COLO829 (cell line): ENCODE measurements at regions not wholly inside any gene's neighbourhood (a gene's known extent, or its start where the extent isn't known, plus 50 kb on each side); places are given as distances from the start of the nearest gene placed in this dataset.

Source experiments
- DNase-seq: peaks from one replicate; pipeline ENCODE4 v3.0.0; 2012; ENCODE audit warnings: low spot score

- DNase-seq, result no peak
These were observed 128.1 kb upstream of the JUN start for GRCh38 chr1:58911841-58912499.

- DNase-seq, result no peak
These were observed 131.1 kb upstream of the JUN start for GRCh38 chr1:58914925-58915324.

GRCh38 chr1:58917436-58917835 lies 133.6 kb upstream of the JUN start:
- no peak for DNase-seq

GRCh38 chr1:58919226-58919958 lies 135.5 kb upstream of the JUN start:
- no peak for DNase-seq

- DNase-seq, result no peak
These were observed 136.1 kb upstream of the JUN start for GRCh38 chr1:58919959-58920321.

GRCh38 chr1:58921342-58921741 lies 137.5 kb upstream of the JUN start:
- DNase-seq, result no peak

GRCh38 chr1:58921751-58922150 lies 137.9 kb upstream of the JUN start:
- DNase-seq, result no peak

- DNase-seq, result no peak
These were observed 138.6 kb upstream of the JUN start for GRCh38 chr1:58922302-58923089.

- DNase-seq, result no peak
These were observed 139.2 kb upstream of the JUN start for GRCh38 chr1:58923090-58923470.

- DNase-seq, result no peak
These were observed 140.2 kb upstream of the JUN start for GRCh38 chr1:58924016-58924565.

- DNase-seq, result no peak
These were observed 141.0 kb upstream of the JUN start for GRCh38 chr1:58924821-58925220.

- no peak for DNase-seq
These were observed 141.4 kb upstream of the JUN start for GRCh38 chr1:58925247-58925646.

- DNase-seq, result no peak
These were observed 142.3 kb upstream of the JUN start for GRCh38 chr1:58926152-58926551.

GRCh38 chr1:58927041-58927721 lies 143.3 kb upstream of the JUN start:
- DNase-seq, result no peak

GRCh38 chr1:58927722-58928085 lies 143.9 kb upstream of the JUN start:
- no peak for DNase-seq

GRCh38 chr1:58928514-58928913 lies 144.7 kb upstream of the JUN start:
- DNase-seq, result no peak

- DNase-seq, result no peak
These were observed 146.0 kb upstream of the JUN start for GRCh38 chr1:58929671-58930325.

GRCh38 chr1:58931024-58931423 lies 147.2 kb upstream of the JUN start:
- no peak for DNase-seq

- no peak for DNase-seq
These were observed 147.9 kb upstream of the JUN start for GRCh38 chr1:58931756-58932155.

GRCh38 chr1:58932859-58933598 lies 149.2 kb upstream of the JUN start:
- DNase-seq, result no peak

- no peak for DNase-seq
These were observed 149.7 kb upstream of the JUN start for GRCh38 chr1:58933599-58933926.
